Heart left ventricle (tissue), 16 donors: ENCODE measurements at regions not wholly inside any gene's neighbourhood (a gene's known extent, or its start where the extent isn't known, plus 50 kb on each side); places are given as distances from the start of the nearest gene placed in this dataset.

Experiments
- ATAC-seq, 4 donors: fragments of 200-7000 bp; cut with Tn5 transposase; one replicate each; pipeline ENCODE4 v1.9.1; 2020 to 2022; ENCODE audit warnings: moderate library complexity in 4 of 4, mild to moderate bottlenecking in 3 of 4, moderate number of reproducible peaks in 1 of 4
- DNase-seq, 5 donors: peaks; one replicate each; pipeline ENCODE4 v3.0.0-alpha.2; 2020
- H3K27ac ChIP-seq, 12 donors: fragments of 200-600 bp; sonication (generic) in 4 of 12; one replicate each; pipeline versions ENCODE4 v1.5.0 to v1.8.0; 2016 to 2022; ENCODE audit warnings: mild to moderate bottlenecking in 2 of 12
- H3K27me3 ChIP-seq, 9 donors: fragments of 200-600 bp; sonication (generic) in 2 of 9; one replicate each; pipeline versions ENCODE4 v1.5.1 to v1.8.0; 2016 to 2022; ENCODE audit warnings: mild to moderate bottlenecking in 3 of 9
- H3K36me3 ChIP-seq, 9 donors: fragments of 200-600 bp; sonication (generic) in 2 of 9; one replicate each; pipeline versions ENCODE4 v1.5.0 to v1.8.0; 2018 to 2022; ENCODE audit warnings: mild to moderate bottlenecking in 2 of 9
- H3K4me1 ChIP-seq, 12 donors: fragments of 200-600 bp; sonication (generic) in 4 of 12; one replicate each; pipeline versions ENCODE4 v1.5.0 to v1.8.0; 2016 to 2022; ENCODE audit warnings: mild to moderate bottlenecking in 3 of 12
- H3K4me3 ChIP-seq, 12 donors: fragments of 200-600 bp; sonication (generic) in 4 of 12; one replicate each; pipeline versions ENCODE4 v1.5.0 to v1.8.0; 2017 to 2022; ENCODE audit warnings: mild to moderate bottlenecking in 9 of 12, moderate library complexity in 4 of 12
- H3K9me3 ChIP-seq, 12 donors: fragments of 200-600 bp; sonication (generic) in 4 of 12; one replicate each; pipeline versions ENCODE4 v1.5.0 to v1.8.0; 2016 to 2022; ENCODE audit warnings: mild to moderate bottlenecking in 1 of 12
- CTCF ChIP-seq, 12 donors: fragments of 200-600 bp; sonication (generic) in 4 of 12; IDR thresholded peaks; one replicate each; pipeline versions ENCODE4 v1.5.0 to v1.8.0; 2018 to 2022; ENCODE audit warnings: antibody characterized with exemption in 12 of 12, mild to moderate bottlenecking in 5 of 12
- POLR2A ChIP-seq, 2 donors: fragments of 450-650 bp; IDR thresholded peaks; one replicate each; pipeline ENCODE4 v1.6.1; 2017; ENCODE audit warnings: antibody characterized with exemption in 2 of 2, mild to moderate bottlenecking in 2 of 2, moderate library complexity in 2 of 2
- WGBS, 4 donors: extraction: QIAGEN DNeasy Blood & Tissue Kit in 2 of 4; methylation state at CpG; one replicate each; pipeline versions ENCODE4 v1.1.5 to v1.1.7; 2013 to 2018; 5-methylcytosine and 5-hydroxymethylcytosine counted together
- intact Hi-C, 10 donors: fragments of 100-400 bp; cut with DNase I; formaldehyde crosslinking; loops; one replicate each; pipeline versions ENCODE4 v1.11.1 to v1.14.2; 2022
- donor health status: ischemic (EF 13 %, LVEDD 7.1; RV severe dilation, severe dysfunction).
- donor health status: healthy with polysubstance abuse.
- donor health status: DM: no; HTN: yes; CAD: no.
- donor health status: DM: no; HTN: no; CAD: no.
- donor health status: ischemic (EF 25% LVEDD 6.9; RV normal size, moderate dysfunction).
- donor health status: ischemic (EF 25% LVEDD 5.7; RV mildly dilated, moderate dysfunction).
- donor health status: healthy.
- donor health status: DM: yes; HTN: yes; CAD: no.
- donor health status: ischemic (EF 35%, LVEDD 5.7; RV mildly dilated, moderate dysfunction).
- donor health status: nonischemic (EF 11% LVEDD 7.7; RV severe dilation, severe dysfunction).
- donor health status: DM: yes; HTN: yes; CAD: no.
- donor health status: PGD.
- donor health status: ischemic (EF 29% LVEDD 5.4; RV normal size, mild dysfunction).
- donor health status: nonischemic (EF 23%, LVEDD 6.1; RV moderate dilation, normal function).

- no peak for TF ChIP-seq POLR2A (IDR thresholded peaks at IDR 0.05)
- TF ChIP-seq CTCF (IDR thresholded peaks at IDR 0.05) = no peak
- Histone ChIP-seq H3K4me1 (peaks cover 0 to 3% (median 0%) of the 10 kb centered on the region in 12 donors), H3K4me3 (no peak overlapping the region), H3K27ac (no peak overlapping the region), H3K9me3 (no peaks in the 10 kb centered on the region), H3K36me3 (no peaks in the 10 kb centered on the region), H3K27me3 (peaks cover 0 to 21% (median 3%) of the 10 kb centered on the region in 9 donors)
- DNase-seq = peak in 1 of 5 donors; percentile 11
- ATAC-seq = no peak
- 83 to 97% (median 89%) methylated on average over 6 to 16 of the region's 16 CpGs for WGBS, 4 donors
- intact Hi-C loops = no loop called here
Observed at GRCh38 chr2:10499911-10500521, 51.9 kb upstream of the ODC1 start.

GRCh38 chr2:10499275-10499907 lies 51.3 kb upstream of the ODC1 start:
- intact Hi-C loops = no loop called here
- 72 to 83% (median 75%) methylated on average over 14 of the region's 14 CpGs for WGBS, 4 donors
- Histone ChIP-seq H3K27ac (no peak overlapping the region), H3K36me3 (no peaks in the 10 kb centered on the region), H3K27me3 (peaks cover 0 to 21% (median 3%) of the 10 kb centered on the region in 9 donors), H3K4me3 (no peak overlapping the region), H3K9me3 (no peaks in the 10 kb centered on the region), H3K4me1 (peaks cover 0 to 3% (median 0%) of the 10 kb centered on the region in 12 donors)
- TF ChIP-seq POLR2A (IDR thresholded peaks at IDR 0.05) = no peak
- no peak for TF ChIP-seq CTCF (IDR thresholded peaks at IDR 0.05)
- peak in 1 of 5 donors; percentile 10 for DNase-seq
- peak in 1 of 4 donors; percentile 41 for ATAC-seq

DNA sequence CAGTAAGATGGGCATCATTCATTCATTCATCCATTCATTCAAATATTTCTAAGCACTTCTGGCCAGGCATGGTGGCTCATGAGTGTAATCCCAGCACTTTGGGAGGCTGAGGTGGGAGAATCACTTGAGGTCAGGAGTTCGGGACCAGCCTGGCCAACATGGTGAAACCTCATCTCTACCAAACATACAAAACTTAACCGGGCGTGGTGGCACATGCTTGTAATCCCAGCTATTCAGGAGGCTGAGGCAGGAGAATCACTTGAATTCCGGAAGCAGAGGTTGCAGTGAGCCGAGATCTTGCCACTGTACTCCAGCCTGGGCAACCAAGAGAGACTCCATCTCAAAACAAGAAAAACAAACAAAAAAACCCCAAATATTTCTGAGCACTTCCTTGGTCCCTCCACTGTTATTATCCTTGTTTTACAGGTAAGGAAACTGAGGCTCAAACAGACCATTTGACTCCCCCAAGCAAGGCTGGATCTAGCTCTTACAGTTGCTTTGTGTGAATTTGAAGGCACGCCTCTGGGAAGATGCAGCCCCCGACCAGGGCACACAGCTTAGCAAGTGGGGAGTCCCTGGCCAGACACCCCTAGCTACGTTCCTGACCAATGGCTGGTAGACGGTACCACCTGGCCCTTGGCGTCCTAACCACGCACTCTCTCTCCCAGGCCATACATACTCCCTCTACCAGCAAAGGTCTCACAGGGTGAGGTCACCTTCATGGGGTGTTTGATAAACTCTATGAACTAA lies 50.6 kb upstream of the ODC1 start:
- DNase-seq = peak in 1 of 5 donors; percentile 12
- H3K27me3 ChIP-seq = peaks cover 0 to 21% (median 3%) of the 10 kb centered on the region in 9 donors
- H3K9me3 ChIP-seq = no peaks in the 10 kb centered on the region
- 91 to 94% (median 92%) methylated on average over 11 of the region's 11 CpGs for WGBS, 4 donors
- TF ChIP-seq CTCF (IDR thresholded peaks at IDR 0.05) = no peak
- TF ChIP-seq POLR2A (IDR thresholded peaks at IDR 0.05) = no peak
- no peak overlapping the region for H3K4me3 ChIP-seq
- no peak overlapping the region for H3K27ac ChIP-seq
- ATAC-seq = peak in 2 of 4 donors; percentile 4 to 10
- intact Hi-C loops = no loop called here
- peaks cover 0 to 3% (median 0%) of the 10 kb centered on the region in 12 donors for H3K4me1 ChIP-seq
- no peaks in the 10 kb centered on the region for H3K36me3 ChIP-seq
